GM21360 (cell line): ENCODE measurements at regions not wholly inside any gene's neighbourhood (a gene's known extent, or its start where the extent isn't known, plus 50 kb on each side); places are given as distances from the start of the nearest gene placed in this dataset.
"Not testable (repeated sequence)": the region's sequence is repeated elsewhere in the genome, so short reads cannot be mapped to it uniquely, and the experiment has no call there.

Experiments used
- ATAC-seq: cut with Tn5 transposase; IDR thresholded peaks from one replicate; pipeline ENCODE4 v1.9.1; 2021; ENCODE audit warnings: mild to moderate bottlenecking, moderate library complexity; ENCODE audit not compliant: unreplicated experiment

- ATAC-seq, result no peak
Measured at GRCh38 chr16:55061126-55061525, 130.5 kb downstream of the IRX5 start.

- ATAC-seq, result no peak
Measured at GRCh38 chr16:55062442-55062841, 131.8 kb downstream of the IRX5 start.

GRCh38 chr16:55072976-55073375, 142.3 kb downstream of the IRX5 start:
- ATAC-seq, result no peak

- no peak for ATAC-seq
Measured at GRCh38 chr16:55073830-55074229, 143.2 kb downstream of the IRX5 start.

GRCh38 chr16:55075208-55075607, 144.5 kb downstream of the IRX5 start:
- ATAC-seq, result not testable (repeated sequence)

- ATAC-seq, result no peak
Measured at GRCh38 chr16:55076053-55076452, 145.4 kb downstream of the IRX5 start.

- ATAC-seq, result no peak
Measured at GRCh38 chr16:55077266-55077665, 146.6 kb downstream of the IRX5 start.

- no peak for ATAC-seq
Measured at GRCh38 chr16:55078153-55078552, 147.5 kb downstream of the IRX5 start.

- ATAC-seq, result no peak
Measured at GRCh38 chr16:55078699-55079410, 148.2 kb downstream of the IRX5 start.

GRCh38 chr16:55081622-55082590, 151.2 kb downstream of the IRX5 start:
- ATAC-seq, result no peak

GRCh38 chr16:55082591-55082976, 151.9 kb downstream of the IRX5 start:
- no peak for ATAC-seq

- ATAC-seq, result no peak
Measured at GRCh38 chr16:55083052-55083451, 152.4 kb downstream of the IRX5 start.

- no peak for ATAC-seq
Measured at GRCh38 chr16:55088098-55088497, 157.4 kb downstream of the IRX5 start.

- no peak for ATAC-seq
Measured at GRCh38 chr16:55089600-55089999, 158.9 kb downstream of the IRX5 start.

GRCh38 chr16:55091213-55091870, 160.7 kb downstream of the IRX5 start:
- no peak for ATAC-seq

GRCh38 chr16:55091871-55092230, 161.2 kb downstream of the IRX5 start:
- ATAC-seq, result no peak

GRCh38 chr16:55100100-55100499, 169.4 kb downstream of the IRX5 start:
- no peak for ATAC-seq

GRCh38 chr16:55101026-55101425, 170.4 kb downstream of the IRX5 start:
- no peak for ATAC-seq

GRCh38 chr16:55102077-55102476, 171.4 kb downstream of the IRX5 start:
- no peak for ATAC-seq

GRCh38 chr16:55102531-55102930, 171.9 kb downstream of the IRX5 start:
- ATAC-seq, result no peak

- no peak for ATAC-seq
Measured at GRCh38 chr16:55107851-55108250, 177.2 kb downstream of the IRX5 start.

- no peak for ATAC-seq
Measured at GRCh38 chr16:55113210-55113609, 182.5 kb downstream of the IRX5 start.
